TTC549 (cell line): ENCODE measurements at regions not wholly inside any gene's neighbourhood (a gene's known extent, or its start where the extent isn't known, plus 50 kb on each side); places are given as distances from the start of the nearest gene placed in this dataset.
"Not testable (repeated sequence)": the region's sequence is repeated elsewhere in the genome, so short reads cannot be mapped to it uniquely, and the experiment has no call there.

Experiments used
- FAIRE-seq: peaks from 2 replicates; lab custom pipeline; 2012; peaks lifted over from hg19 to GRCh38; lab: Jason Lieb, UNC

- no peak for FAIRE-seq
Observed at GRCh38 chr12:78519422-78519821, 345.2 kb upstream of the SYT1 start.

- no peak for FAIRE-seq
Observed at GRCh38 chr12:78530100-78530765, 334.3 kb upstream of the SYT1 start.

GRCh38 chr12:78531831-78532458, 332.6 kb upstream of the SYT1 start:
- no peak for FAIRE-seq

GRCh38 chr12:78534311-78534710, 330.3 kb upstream of the SYT1 start:
- no peak for FAIRE-seq

- no peak for FAIRE-seq
Observed at GRCh38 chr12:78540606-78541336, 323.8 kb upstream of the SYT1 start.

- FAIRE-seq: no peak
Observed at GRCh38 chr12:78550831-78551230, 313.7 kb upstream of the SYT1 start.

- no peak for FAIRE-seq
Observed at GRCh38 chr12:78555802-78556201, 308.8 kb upstream of the SYT1 start.

- no peak for FAIRE-seq
Observed at GRCh38 chr12:78556651-78557050, 307.9 kb upstream of the SYT1 start.

GRCh38 chr12:78559416-78559815, 305.2 kb upstream of the SYT1 start:
- no peak for FAIRE-seq

GRCh38 chr12:78559886-78560285, 304.7 kb upstream of the SYT1 start:
- no peak for FAIRE-seq

- FAIRE-seq: no peak
Observed at GRCh38 chr12:78560633-78561032, 303.9 kb upstream of the SYT1 start.

- no peak for FAIRE-seq
Observed at GRCh38 chr12:78562368-78563205, 302.0 kb upstream of the SYT1 start.

- no peak for FAIRE-seq
Observed at GRCh38 chr12:78563826-78564225, 300.7 kb upstream of the SYT1 start.

- FAIRE-seq: no peak
Observed at GRCh38 chr12:78566456-78566855, 298.1 kb upstream of the SYT1 start.

- no peak for FAIRE-seq
Observed at GRCh38 chr12:78568321-78569020, 296.1 kb upstream of the SYT1 start.

- FAIRE-seq: no peak
Observed at GRCh38 chr12:78571953-78572352, 292.6 kb upstream of the SYT1 start.

- not testable (repeated sequence) for FAIRE-seq
Observed at GRCh38 chr12:78575208-78575607, 289.4 kb upstream of the SYT1 start.

GRCh38 chr12:78579846-78580245, 284.7 kb upstream of the SYT1 start:
- FAIRE-seq: no peak

GRCh38 chr12:78580296-78580695, 284.3 kb upstream of the SYT1 start:
- FAIRE-seq: no peak

GRCh38 chr12:78584695-78585094, 279.9 kb upstream of the SYT1 start:
- no peak for FAIRE-seq

GRCh38 chr12:78585132-78585531, 279.4 kb upstream of the SYT1 start:
- FAIRE-seq: no peak

GRCh38 chr12:78586790-78587189, 277.8 kb upstream of the SYT1 start:
- no peak for FAIRE-seq
